NCI-H2029 treated with DMSO at 0.1 percent for 48 hours (cell line): ENCODE measurements at regions not wholly inside any gene's neighbourhood (a gene's known extent, or its start where the extent isn't known, plus 50 kb on each side); places are given as distances from the start of the nearest gene placed in this dataset.

Experiments used
- DNase-seq: peaks from one replicate; lab custom pipeline; 2025; lab: John Stamatoyannopoulos, UW

- DNase-seq: no peak
Measured at GRCh38 chr12:105803292-105803691, 335.5 kb downstream of the NUAK1 start.

DNA sequence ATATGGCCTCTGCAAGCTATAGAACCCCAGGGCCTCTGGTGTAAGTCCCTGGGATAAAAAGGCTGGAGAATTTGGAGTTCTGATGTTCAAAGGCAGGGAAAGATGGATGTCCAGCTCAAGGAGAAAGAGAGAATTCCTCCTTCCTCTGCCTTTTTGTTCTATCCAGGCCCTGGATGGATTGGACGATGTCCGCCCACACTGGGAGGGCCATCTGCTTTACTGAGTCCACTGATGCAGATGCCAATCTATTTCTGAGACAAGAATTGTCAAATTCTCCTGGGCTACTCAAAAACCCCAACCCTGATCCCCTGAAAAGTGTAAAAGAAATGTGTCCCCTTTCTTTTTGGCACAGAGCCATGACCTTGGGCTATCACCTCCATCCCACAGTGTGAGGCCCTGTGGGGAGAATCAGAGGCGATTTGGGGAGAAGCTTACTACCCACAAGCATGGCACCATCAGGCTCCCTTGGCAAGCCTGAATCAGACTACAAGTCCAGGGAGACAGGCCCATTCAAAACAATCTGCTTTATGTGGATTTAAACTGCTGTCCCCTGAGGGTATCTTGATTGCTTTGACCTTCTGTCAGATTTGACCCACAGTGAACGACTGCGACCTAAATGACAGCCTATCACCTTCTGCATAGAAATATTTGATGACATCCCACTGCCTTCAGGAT, 334.0 kb downstream of the NUAK1 start:
- DNase-seq: no peak

- peak; percentile 87 for DNase-seq
Measured at GRCh38 chr12:105805730-105806399, 332.9 kb downstream of the NUAK1 start.

DNA sequence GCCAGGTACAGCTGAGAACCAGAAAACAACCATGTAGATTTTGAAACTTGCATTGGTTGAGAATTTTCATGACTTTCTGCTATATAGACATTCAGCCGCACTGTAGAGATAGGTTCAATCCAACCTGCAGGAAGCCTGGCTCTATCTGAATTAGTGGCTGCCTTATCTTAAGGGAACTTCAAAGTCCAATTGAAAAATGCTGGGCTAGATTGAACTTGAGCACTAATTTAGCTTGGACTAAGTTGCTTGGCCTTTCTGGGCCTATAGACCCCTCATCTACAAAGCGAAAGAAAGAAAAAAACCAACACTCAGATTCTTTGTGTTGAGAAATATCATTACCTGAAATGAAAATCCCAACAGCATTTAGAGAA, 332.4 kb downstream of the NUAK1 start:
- DNase-seq: no peak

GRCh38 chr12:105812366-105812765, 326.4 kb downstream of the NUAK1 start:
- no peak for DNase-seq

GRCh38 chr12:105813201-105813600, 325.6 kb downstream of the NUAK1 start:
- DNase-seq: no peak

- DNase-seq: peak; percentile 96
Measured at GRCh38 chr12:105814283-105814682, 324.5 kb downstream of the NUAK1 start.

DNA sequence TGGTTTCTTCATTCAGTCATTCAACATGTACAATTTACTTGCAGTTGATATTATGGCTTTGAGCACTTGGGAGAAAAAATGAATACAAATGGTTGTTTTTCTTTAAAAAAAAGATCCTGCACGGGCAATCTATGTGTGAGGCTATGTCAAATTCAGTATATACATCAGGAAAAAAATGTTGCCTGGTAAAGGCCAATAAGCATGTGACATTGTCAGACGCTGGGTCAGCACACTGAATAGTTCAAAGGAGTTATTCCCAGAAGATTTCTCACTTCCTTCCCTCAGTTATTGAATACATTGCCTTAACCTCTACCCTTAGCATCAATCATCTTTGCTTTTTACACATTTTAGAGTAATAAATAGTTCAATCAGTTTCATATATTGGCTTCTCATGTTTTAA, 319.2 kb downstream of the NUAK1 start:
- DNase-seq: no peak

DNA sequence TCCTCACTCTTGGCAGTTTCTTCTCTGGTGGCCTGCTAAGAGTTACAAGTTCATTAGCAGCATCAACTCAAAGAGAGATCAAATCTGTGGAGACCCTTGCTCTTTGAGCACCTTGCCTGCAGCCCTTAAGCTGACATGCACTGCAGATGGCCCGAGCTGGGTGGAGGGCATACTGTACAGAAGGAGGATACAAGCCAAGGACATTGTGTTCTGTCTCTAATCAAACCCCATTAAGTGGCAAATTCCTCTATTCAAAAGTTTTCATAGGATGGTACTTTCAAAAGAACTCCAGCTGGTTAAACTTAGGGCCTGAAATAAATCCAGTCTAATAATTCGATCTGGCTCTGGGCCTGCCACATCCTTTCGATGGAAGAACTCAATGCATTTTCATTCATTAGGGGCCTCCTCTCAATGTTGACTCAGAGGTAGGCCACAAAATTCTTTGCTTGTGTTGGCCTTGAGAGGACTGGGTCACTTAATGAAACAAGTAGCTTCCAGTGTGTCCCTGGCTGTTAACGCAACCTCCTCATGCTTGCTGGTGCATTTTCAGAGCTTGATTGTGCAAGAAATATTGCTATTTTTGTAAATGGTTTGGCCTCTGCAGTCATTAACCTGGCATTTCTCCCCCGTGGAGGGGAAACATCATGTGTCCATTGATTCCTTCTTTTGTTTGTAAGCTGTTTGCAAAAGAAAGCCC, 318.2 kb downstream of the NUAK1 start:
- DNase-seq: no peak

GRCh38 chr12:105822131-105823105, 316.3 kb downstream of the NUAK1 start:
- DNase-seq: no peak

DNA sequence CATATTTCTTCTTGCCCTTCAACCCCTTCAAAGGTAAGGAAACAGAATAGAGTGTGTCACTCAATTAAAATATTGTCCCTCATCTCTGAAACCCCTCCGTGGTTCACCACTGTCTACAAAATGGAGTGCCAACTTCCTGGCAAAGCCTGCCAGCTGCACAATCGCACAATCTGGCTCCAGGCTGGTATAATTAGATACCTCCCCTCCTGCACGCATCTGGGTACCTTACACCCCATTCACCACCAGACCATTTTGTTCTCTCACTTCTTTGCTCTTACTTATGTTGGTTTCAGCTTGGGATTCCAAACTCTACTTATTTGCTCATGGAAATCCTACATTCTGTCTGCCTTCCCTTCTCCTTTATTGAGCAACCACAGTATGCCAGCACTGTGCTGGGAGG, 314.9 kb downstream of the NUAK1 start:
- no peak for DNase-seq

GRCh38 chr12:105825141-105825540, 313.6 kb downstream of the NUAK1 start:
- no peak for DNase-seq

- DNase-seq: no peak
Measured at GRCh38 chr12:105831372-105831771, 307.4 kb downstream of the NUAK1 start.

- no peak for DNase-seq
Measured at GRCh38 chr12:105832021-105832420, 306.7 kb downstream of the NUAK1 start.

GRCh38 chr12:105832806-105833205, 305.9 kb downstream of the NUAK1 start:
- no peak for DNase-seq

DNA sequence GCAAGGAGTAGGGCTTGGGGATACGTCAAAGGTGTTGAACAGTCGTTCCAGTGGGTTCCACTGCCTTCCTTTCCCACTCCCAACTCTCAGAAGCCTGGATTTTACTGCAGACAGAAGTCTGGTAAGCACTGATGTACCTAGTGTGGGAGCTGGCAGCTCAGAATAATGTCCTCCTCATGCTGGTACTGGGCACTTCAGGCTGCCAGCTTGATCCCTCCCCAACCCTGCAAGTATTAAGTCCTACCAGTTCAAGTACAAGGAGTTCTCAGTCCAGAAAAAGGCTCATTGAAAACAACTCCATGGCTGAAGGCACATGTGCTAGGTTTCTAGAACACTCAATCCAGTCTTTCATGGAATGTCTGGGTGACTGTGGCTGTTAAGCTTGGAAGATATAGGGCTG, 304.3 kb downstream of the NUAK1 start:
- DNase-seq: no peak

- no peak for DNase-seq
Measured at GRCh38 chr12:105835580-105836241, 303.0 kb downstream of the NUAK1 start.

GRCh38 chr12:105836242-105836622, 302.5 kb downstream of the NUAK1 start:
- no peak for DNase-seq

GRCh38 chr12:105839629-105840127, 299.1 kb downstream of the NUAK1 start:
- DNase-seq: no peak

GRCh38 chr12:105840384-105840783, 298.4 kb downstream of the NUAK1 start:
- DNase-seq: no peak

DNA sequence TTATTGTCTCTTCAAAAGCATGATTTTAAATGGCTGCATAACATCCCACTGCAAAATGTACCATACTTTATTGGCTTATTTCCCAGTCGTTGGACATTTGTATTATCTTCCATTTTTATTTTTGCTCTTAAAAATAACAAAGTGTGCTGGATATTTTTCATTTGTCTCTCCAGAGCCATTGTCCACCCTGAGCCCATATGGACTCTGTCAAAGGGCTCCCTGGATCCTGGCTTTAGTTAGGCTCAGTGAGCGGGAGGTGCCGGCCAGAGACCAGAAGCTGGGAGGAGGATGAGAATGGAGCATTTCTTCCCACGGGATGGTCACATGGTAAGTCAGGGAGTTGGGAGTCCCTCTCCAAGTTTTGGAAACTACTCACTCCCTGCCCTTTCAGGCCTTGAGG, 296.9 kb downstream of the NUAK1 start:
- DNase-seq: no peak
